ENCODE measurements at regions not wholly inside any gene's neighbourhood (a gene's known extent, or its start where the extent isn't known, plus 50 kb on each side); places are given as distances from the start of the nearest gene placed in this dataset.

GRCh38 chr16:6625606-6626005, 707.0 kb upstream of the RBFOX1 start:
- no TSS peak for BruUV-seq (replicated peaks)
- ChIA-PET CTCF (no interaction called here), POLR2A (no interaction called here)
- dilution Hi-C loops (cut with MboI; ENCODE audit: extremely low pct_ligation_motif_present, low sequenced_read_pairs) (no loop called here), intact Hi-C loops (cut with micrococcal nuclease) (no loop called here)
- no peak overlapping the region for H3K9ac ChIP-seq (replicated peaks; ENCODE audit: extremely low read depth, insufficient read depth, low read length)
- H3K27ac ChIP-seq (ENCODE audit: insufficient read depth, low read depth, low read length) = no peak overlapping the region
- H3K9me1 ChIP-seq (replicated peaks; ENCODE audit: control insufficient read depth, extremely low read depth, insufficient read depth, low read length) = no peaks in the 10 kb centered on the region
- TF ChIP-seq CTCF (IDR thresholded peaks at IDR 0.05; ENCODE audit: extremely low read depth in 1 of 2, insufficient read depth in 1 of 2, low read depth in 1 of 2, low read length in 2 of 2) = no peak
- TF ChIP-seq POLR2A (IDR thresholded peaks at IDR 0.05; ENCODE audit: low read depth, low read length) = no peak
- TF ChIP-seq MYC (IDR thresholded peaks at IDR 0.05; ENCODE audit: low read depth, low read length) = no peak
- no peak for TF ChIP-seq FOS (IDR thresholded peaks at IDR 0.05; ENCODE audit: borderline replicate concordance, insufficient read depth, low read length)
- TF ChIP-seq JUN (IDR thresholded peaks at IDR 0.05; ENCODE audit: borderline replicate concordance, insufficient read depth, insufficient read length, low read depth) = no peak
- TF ChIP-seq GATA2 (IDR thresholded peaks at IDR 0.05; ENCODE audit: insufficient read depth, insufficient read length, low read depth, low read length) = no peak
- TF ChIP-seq POLR2AphosphoS5 (IDR thresholded peaks at IDR 0.05; ENCODE audit: insufficient read depth, low read depth, low read length) = no peak
- TF ChIP-seq EZH2 (IDR thresholded peaks at IDR 0.05; ENCODE audit: borderline replicate concordance, low read depth, low read length, severe bottlenecking) = no peak
- H4K20me1 ChIP-seq (replicated peaks; ENCODE audit: control insufficient read depth, extremely low read depth, insufficient read depth, low read length) = no peaks in the 10 kb centered on the region
- H3K36me3 ChIP-seq (ENCODE audit: control insufficient read depth in 2 of 2, extremely low read depth in 1 of 2, insufficient read depth in 2 of 2, low read length in 2 of 2) = no peaks in the 10 kb centered on the region
- peaks cover 3% of the 10 kb centered on the region for H3K9me3 ChIP-seq (replicated peaks; ENCODE audit: control insufficient read depth, insufficient read depth, low read length)
- no peaks in the 10 kb centered on the region for H3K4me1 ChIP-seq (ENCODE audit: control insufficient read depth, extremely low read depth, insufficient read depth, low read length)
- FAIRE-seq (no peak), DNase-seq (ENCODE audit: low read depth, low spot score) (no peak)
- no peak overlapping the region for H2AFZ ChIP-seq (ENCODE audit: low read depth, low read length)
- H3K79me2 ChIP-seq (ENCODE audit: control insufficient read depth, insufficient read depth, low read length) = no peaks in the 10 kb centered on the region
- H3K4me2 ChIP-seq (ENCODE audit: insufficient read depth, low read length) = no peak overlapping the region
- no peaks in the 10 kb centered on the region for H3K27me3 ChIP-seq (ENCODE audit: control insufficient read depth in 2 of 2, insufficient read depth in 2 of 2, low read length in 2 of 2)
- H3K4me3 ChIP-seq (replicated peaks in 1 of 3; ENCODE audit: insufficient read depth in 1 of 3, low read depth in 1 of 3, low read length in 3 of 3) = no peak overlapping the region
